GM18505 (cell line): ENCODE measurements at regions not wholly inside any gene's neighbourhood (a gene's known extent, or its start where the extent isn't known, plus 50 kb on each side); places are given as distances from the start of the nearest gene placed in this dataset.

Source experiments
- ATAC-seq: cut with Tn5 transposase; IDR thresholded peaks from one replicate; pipeline ENCODE4 v1.9.1; 2021; ENCODE audit not compliant: unreplicated experiment
- POLR2A ChIP-seq: IDR thresholded peaks from 4 replicates; pipeline ENCODE4 v1.6.1; 2011; ENCODE audit warnings: borderline replicate concordance; ENCODE audit not compliant: insufficient read depth, insufficient read length; ENCODE audit errors: extremely low read depth

- no peak for TF ChIP-seq POLR2A
- ATAC-seq, result no peak
These were observed 292.5 kb downstream of the UQCRFS1 start for GRCh38 chr19:28920269-28921066.

- ATAC-seq, result no peak
- no peak for TF ChIP-seq POLR2A
These were observed 295.3 kb downstream of the UQCRFS1 start for GRCh38 chr19:28917621-28918020.

GRCh38 chr19:28915737-28916460 is 297.1 kb downstream of the UQCRFS1 start:
- TF ChIP-seq POLR2A, result no peak
- ATAC-seq, result no peak

- ATAC-seq, result no peak
- TF ChIP-seq POLR2A, result no peak
These were observed 297.7 kb downstream of the UQCRFS1 start for GRCh38 chr19:28915202-28915601.

- ATAC-seq, result no peak
- TF ChIP-seq POLR2A, result no peak
These were observed 298.8 kb downstream of the UQCRFS1 start for GRCh38 chr19:28914173-28914572.

GRCh38 chr19:28913626-28914025 is 299.3 kb downstream of the UQCRFS1 start:
- ATAC-seq, result no peak
- TF ChIP-seq POLR2A, result no peak

GRCh38 chr19:28908941-28909340 is 304.0 kb downstream of the UQCRFS1 start:
- TF ChIP-seq POLR2A, result no peak
- ATAC-seq, result no peak

GRCh38 chr19:28907534-28907933 is 305.4 kb downstream of the UQCRFS1 start:
- no peak for ATAC-seq
- no peak for TF ChIP-seq POLR2A

GRCh38 chr19:28905996-28906395 is 307.0 kb downstream of the UQCRFS1 start:
- no peak for TF ChIP-seq POLR2A
- no peak for ATAC-seq

GRCh38 chr19:28899703-28900102 is 313.2 kb downstream of the UQCRFS1 start:
- no peak for TF ChIP-seq POLR2A

GRCh38 chr19:28898249-28898648 is 314.7 kb downstream of the UQCRFS1 start:
- no peak for TF ChIP-seq POLR2A
- no peak for ATAC-seq

More at GRCh38 chr19:28899703-28900102, 313.2 kb downstream of the UQCRFS1 start:
- no peak for ATAC-seq

- TF ChIP-seq POLR2A, result no peak
- no peak for ATAC-seq
These were observed 322.8 kb downstream of the UQCRFS1 start for GRCh38 chr19:28889941-28890670.

GRCh38 chr19:28887920-28888618 is 324.9 kb downstream of the UQCRFS1 start:
- TF ChIP-seq POLR2A, result no peak
- no peak for ATAC-seq
